Lower leg skin (tissue), 4 donors: ENCODE measurements at regions not wholly inside any gene's neighbourhood (a gene's known extent, or its start where the extent isn't known, plus 50 kb on each side); places are given as distances from the start of the nearest gene placed in this dataset.

ENCODE experiments used
- DNase-seq, 2 donors: peaks; one replicate each; pipeline ENCODE4 v3.0.0-alpha.2; 2019; ENCODE audit warnings: low spot score in 2 of 2
- H3K4me3 ChIP-seq: fragments of 200-600 bp; sonication (generic); 2 replicates; pipeline ENCODE4 v1.5.1; 2017; ENCODE audit warnings: mild to moderate bottlenecking, low read depth; ENCODE audit not compliant: poor library complexity, severe bottlenecking
- POLR2A ChIP-seq, 2 donors: fragments of 450-650 bp; IDR thresholded peaks; one replicate each; pipeline ENCODE4 v1.6.1; 2016 to 2017; ENCODE audit warnings: antibody characterized with exemption in 2 of 2, mild to moderate bottlenecking in 1 of 2, moderate library complexity in 1 of 2
- WGBS, 2 donors: methylation state at CpG; one replicate each; pipeline ENCODE4 v1.1.5; 2018; 5-methylcytosine and 5-hydroxymethylcytosine counted together
- intact Hi-C: fragments of 100-400 bp; cut with DNase I; formaldehyde crosslinking; loops from one replicate; pipeline ENCODE4 v1.15.0; 2023; ENCODE audit warnings: low total_unique reads
- TF ChIP-seq, protein P1 (sequence below), 3 donors: fragments of 450-650 bp; IDR thresholded peaks; one replicate each; pipeline ENCODE4 v1.5.1; 2016; ENCODE audit warnings: antibody characterized with exemption in 3 of 3, mild to moderate bottlenecking in 3 of 3, moderate library complexity in 2 of 3

DNA sequence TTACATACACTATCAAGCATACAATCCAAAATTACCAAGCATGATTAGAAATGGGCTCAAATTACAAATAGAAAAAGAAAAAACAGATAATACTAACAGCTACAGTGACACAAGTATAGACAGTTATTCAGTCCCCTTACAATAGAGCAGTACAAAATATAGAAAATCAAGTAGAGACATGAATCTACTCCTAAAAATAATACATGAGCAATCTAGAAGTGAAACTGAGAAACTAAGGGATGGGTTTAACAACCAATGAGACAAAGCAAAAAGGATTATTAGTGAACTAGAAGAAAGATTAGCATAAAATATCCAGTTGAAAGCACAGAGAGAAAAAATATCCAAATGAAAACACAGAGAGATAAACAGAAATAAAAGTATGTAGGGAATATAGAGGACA lies 426.7 kb downstream of the TBC1D4 start:
- no peak for DNase-seq
- no peak overlapping the region for H3K4me3 ChIP-seq
- intact Hi-C loops = no loop called here
- no peak for TF ChIP-seq POLR2A (IDR thresholded peaks at IDR 0.05)
- TF ChIP-seq, protein P1, sequence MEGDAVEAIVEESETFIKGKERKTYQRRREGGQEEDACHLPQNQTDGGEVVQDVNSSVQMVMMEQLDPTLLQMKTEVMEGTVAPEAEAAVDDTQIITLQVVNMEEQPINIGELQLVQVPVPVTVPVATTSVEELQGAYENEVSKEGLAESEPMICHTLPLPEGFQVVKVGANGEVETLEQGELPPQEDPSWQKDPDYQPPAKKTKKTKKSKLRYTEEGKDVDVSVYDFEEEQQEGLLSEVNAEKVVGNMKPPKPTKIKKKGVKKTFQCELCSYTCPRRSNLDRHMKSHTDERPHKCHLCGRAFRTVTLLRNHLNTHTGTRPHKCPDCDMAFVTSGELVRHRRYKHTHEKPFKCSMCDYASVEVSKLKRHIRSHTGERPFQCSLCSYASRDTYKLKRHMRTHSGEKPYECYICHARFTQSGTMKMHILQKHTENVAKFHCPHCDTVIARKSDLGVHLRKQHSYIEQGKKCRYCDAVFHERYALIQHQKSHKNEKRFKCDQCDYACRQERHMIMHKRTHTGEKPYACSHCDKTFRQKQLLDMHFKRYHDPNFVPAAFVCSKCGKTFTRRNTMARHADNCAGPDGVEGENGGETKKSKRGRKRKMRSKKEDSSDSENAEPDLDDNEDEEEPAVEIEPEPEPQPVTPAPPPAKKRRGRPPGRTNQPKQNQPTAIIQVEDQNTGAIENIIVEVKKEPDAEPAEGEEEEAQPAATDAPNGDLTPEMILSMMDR (IDR thresholded peaks at IDR 0.05) = no peak

DNA sequence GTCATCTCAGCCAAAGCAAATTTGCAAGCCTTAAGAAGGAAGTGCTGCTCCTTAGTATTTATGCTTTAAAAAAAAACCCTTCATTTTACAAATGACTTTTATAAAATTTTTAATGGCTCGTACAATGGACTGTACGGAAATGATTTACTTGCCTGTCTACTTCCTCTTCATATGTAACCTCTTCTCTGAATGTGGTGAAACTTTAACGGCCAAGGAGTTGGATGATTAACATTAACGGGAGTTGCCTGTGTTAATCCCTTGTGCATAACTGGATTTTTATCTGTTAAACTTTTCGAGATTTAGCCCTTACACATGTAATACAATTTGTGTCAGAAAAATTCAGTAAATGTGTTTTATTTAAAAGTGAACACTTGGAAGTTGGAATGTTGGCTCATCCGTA lies 429.4 kb downstream of the TBC1D4 start:
- no peak for TF ChIP-seq POLR2A (IDR thresholded peaks at IDR 0.05)
- TF ChIP-seq, protein P1 (IDR thresholded peaks at IDR 0.05) = no peak
- WGBS, 2 donors = 78 to 83% methylated on average over 6 of the region's 6 CpGs
- intact Hi-C loops = no loop called here
- DNase-seq = no peak
- H3K4me3 ChIP-seq = no peak overlapping the region

DNA sequence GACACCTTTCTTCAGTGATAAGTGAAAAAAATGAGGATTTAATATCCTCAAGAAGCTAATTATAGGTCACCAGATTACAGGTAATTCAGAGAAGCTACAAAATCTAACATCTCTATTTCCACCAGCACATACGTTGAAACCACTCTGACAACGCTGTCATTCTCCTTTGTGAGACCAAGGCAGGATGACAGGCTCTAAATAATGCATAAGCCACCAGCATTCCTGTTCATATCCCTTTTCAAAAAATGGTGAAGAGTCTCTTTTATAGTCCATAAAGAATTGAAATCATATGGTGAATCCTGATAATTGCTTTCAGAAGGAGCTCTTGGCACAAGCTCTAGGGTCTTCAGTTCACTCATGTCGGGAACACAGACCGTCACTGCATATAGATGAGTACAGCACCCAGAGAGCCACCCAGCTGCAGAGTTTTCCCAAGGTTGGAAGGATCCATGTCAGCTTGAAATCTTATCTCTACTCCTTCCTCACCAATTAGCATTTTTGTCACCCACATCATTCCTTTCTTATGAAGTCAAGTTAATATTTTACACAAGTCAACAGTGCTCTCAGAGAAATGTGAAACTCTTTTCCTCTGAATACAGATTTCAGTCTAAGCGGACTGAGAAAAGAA lies 431.4 kb downstream of the TBC1D4 start:
- 59 to 62% methylated on average over 5 of the region's 5 CpGs for WGBS, 2 donors
- DNase-seq = no peak
- TF ChIP-seq, protein P1 (IDR thresholded peaks at IDR 0.05) = no peak
- TF ChIP-seq POLR2A (IDR thresholded peaks at IDR 0.05) = no peak
- intact Hi-C loops = no loop called here
- H3K4me3 ChIP-seq = no peak overlapping the region

DNA sequence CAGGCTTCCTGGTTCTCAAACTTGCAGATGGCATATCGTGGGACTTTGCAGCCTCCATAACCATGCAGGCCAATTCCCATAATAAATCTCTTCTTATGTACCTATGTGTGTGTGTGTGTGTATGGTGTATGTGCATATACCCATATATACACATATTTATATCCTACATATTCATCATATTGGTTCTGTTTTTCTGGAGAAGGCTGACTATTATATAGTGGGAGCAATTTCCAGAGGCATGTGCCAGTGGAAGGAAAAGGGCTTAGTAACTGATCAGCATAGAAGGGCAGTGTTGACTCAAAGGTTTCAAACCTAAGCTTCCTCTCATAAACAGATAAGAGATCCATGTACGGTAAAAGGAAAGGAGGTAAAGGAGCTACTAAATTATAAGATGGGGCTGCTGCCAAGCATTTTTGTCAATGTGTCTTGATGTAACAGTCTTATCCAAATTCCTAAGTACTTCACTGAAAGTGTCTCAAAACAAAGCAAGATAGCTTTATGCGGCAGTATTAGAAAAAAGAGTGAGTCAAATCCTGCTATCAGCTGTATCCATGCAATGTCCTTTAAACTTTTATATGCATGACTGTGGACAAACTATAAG lies 432.1 kb downstream of the TBC1D4 start:
- TF ChIP-seq POLR2A (IDR thresholded peaks at IDR 0.05) = no peak
- TF ChIP-seq, protein P1 (IDR thresholded peaks at IDR 0.05) = no peak
- H3K4me3 ChIP-seq = no peak overlapping the region
- no peak for DNase-seq
- intact Hi-C loops = no loop called here
- WGBS, 2 donors = 82 to 85% methylated on average over 3 of the region's 3 CpGs

DNA sequence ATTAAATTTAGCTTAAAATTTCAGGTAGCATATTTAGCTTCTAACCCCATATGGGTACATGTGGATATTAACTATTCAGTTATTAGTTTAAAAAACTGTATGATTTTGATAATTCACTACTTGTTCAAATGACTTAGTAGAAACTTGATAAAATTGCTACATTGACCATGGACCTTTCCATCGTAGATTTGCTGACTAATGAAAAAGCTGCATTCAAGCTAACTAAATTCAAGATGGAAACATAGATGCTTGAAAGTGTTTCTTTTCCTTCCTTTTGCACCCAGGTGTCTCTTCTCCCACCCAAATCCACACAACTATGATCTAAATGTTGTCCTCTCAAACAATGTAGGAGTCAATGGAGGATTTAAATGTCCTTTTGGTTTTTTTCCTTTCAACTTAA lies 439.2 kb downstream of the TBC1D4 start:
- 91 to 96% methylated on average over 1 of the region's 1 CpG for WGBS, 2 donors
- intact Hi-C loops = no loop called here
- no peak for DNase-seq
- H3K4me3 ChIP-seq = no peak overlapping the region
- TF ChIP-seq, protein P1 (IDR thresholded peaks at IDR 0.05) = no peak
- TF ChIP-seq POLR2A (IDR thresholded peaks at IDR 0.05) = no peak
